ENCODE measurements at regions not wholly inside any gene's neighbourhood (a gene's known extent, or its start where the extent isn't known, plus 50 kb on each side); places are given as distances from the start of the nearest gene placed in this dataset.

DNA sequence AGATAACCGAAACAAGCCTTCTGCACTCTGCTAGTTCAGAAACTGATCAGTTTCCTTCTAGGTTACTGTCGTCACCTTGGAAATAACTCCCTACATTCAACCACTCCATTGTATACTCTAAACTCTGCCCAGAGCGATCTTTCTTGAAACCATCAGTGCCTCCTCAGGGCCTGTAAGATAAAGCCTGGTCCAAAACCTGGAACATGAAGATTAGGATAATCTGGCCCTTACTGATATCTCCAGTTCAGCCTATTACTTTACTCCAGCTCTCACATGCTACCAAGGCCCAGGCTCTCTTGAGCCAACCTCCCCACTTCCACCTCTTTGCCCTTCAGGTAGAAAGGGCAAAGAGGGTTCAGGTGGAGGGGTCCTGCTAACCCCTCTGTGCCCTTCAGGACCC is 125.3 kb upstream of the RXFP2 start:
- H3K56ac ChIP-seq (replicated peaks; ENCODE audit: insufficient read length, low read depth, low read length): no peak overlapping the region
- no peak overlapping the region for H3K23ac ChIP-seq (ENCODE audit: insufficient read length)
- no peak for DNase-seq (ENCODE audit: low read depth in 1 of 2, low spot score in 2 of 2)
- no peak overlapping the region for H2BK120ac ChIP-seq (replicated peaks; ENCODE audit: low read depth, low read length)
- peaks cover 0 to under 1% of the 10 kb centered on the region in 2 experiments; a peak in 1 of 4 replicates for H3K9me3 ChIP-seq (ENCODE audit: insufficient read depth in 2 of 2, low read depth in 1 of 2, low read length in 1 of 2)
- no peaks in the 10 kb centered on the region for H3K79me2 ChIP-seq (ENCODE audit: control insufficient read depth in 1 of 2, insufficient read depth in 2 of 2, low read length in 2 of 2)
- no peak overlapping the region for H2AK5ac ChIP-seq (ENCODE audit: low read depth, low read length)
- H4K91ac ChIP-seq (replicated peaks; ENCODE audit: insufficient read length, low read length): no peak overlapping the region
- CTCF ChIA-PET (ENCODE audit: partially characterized antibody): interaction anchor here (1.0 kb wide), 1 partner anchor 19 kb away, joined by 3 read pairs; no protein-coding TSS in a partner anchor
- H3K4ac ChIP-seq (replicated peaks; ENCODE audit: insufficient read length, low read depth, low read length): no peak overlapping the region
- no peak overlapping the region for H3K18ac ChIP-seq (ENCODE audit: extremely low read depth, low read length)
- H4K8ac ChIP-seq (ENCODE audit: extremely low read depth, insufficient read depth, low read length): no peak overlapping the region
- no peak overlapping the region for H3K27ac ChIP-seq (ENCODE audit: low read depth, low read length)
- no peak overlapping the region for H2BK5ac ChIP-seq (ENCODE audit: low read depth, low read length)
- no peak overlapping the region for H3K14ac ChIP-seq (ENCODE audit: insufficient read length)
- no peak overlapping the region for H3K9ac ChIP-seq (replicated peaks in 1 of 4; ENCODE audit: extremely low read depth in 1 of 4, low read depth in 3 of 4, low read length in 3 of 4)
- H3K36me3 ChIP-seq (ENCODE audit: control insufficient read depth in 2 of 4, insufficient read depth in 4 of 4, low read length in 3 of 4): no peaks in the 10 kb centered on the region
- POLR2A ChIA-PET (ENCODE audit: partially characterized antibody): no interaction called here
- H4K5ac ChIP-seq (ENCODE audit: insufficient read length, low read depth, low read length): no peak overlapping the region
- H3K79me1 ChIP-seq (ENCODE audit: low read depth, low read length): no peaks in the 10 kb centered on the region
- no peak overlapping the region for H3K4me2 ChIP-seq (ENCODE audit: insufficient read depth in 1 of 2, low read depth in 2 of 2, low read length in 2 of 2)
- no peak overlapping the region for H3K4me3 ChIP-seq (ENCODE audit: extremely low read depth in 1 of 4, insufficient read depth in 2 of 4, low read depth in 3 of 4, low read length in 4 of 4)
- H3K4me1 ChIP-seq (replicated peaks in 1 of 4; ENCODE audit: control insufficient read depth in 3 of 4, insufficient read depth in 4 of 4, low read length in 3 of 4): no peaks in the 10 kb centered on the region
- H3K27me3 ChIP-seq (replicated peaks in 1 of 4; ENCODE audit: control insufficient read depth in 3 of 4, extremely low read depth in 1 of 4, insufficient read depth in 3 of 4, low read length in 3 of 4): no peaks in the 10 kb centered on the region
- H2BK20ac ChIP-seq (ENCODE audit: low read length): no peak overlapping the region
- H2BK15ac ChIP-seq (ENCODE audit: low read length): no peak overlapping the region
- no peak for FAIRE-seq
- H2BK12ac ChIP-seq (ENCODE audit: low read depth, low read length): no peak overlapping the region
- no peaks in the 10 kb centered on the region for H4K20me1 ChIP-seq (replicated peaks in 1 of 2; ENCODE audit: control insufficient read depth in 1 of 2, insufficient read depth in 2 of 2, low read length in 2 of 2)
- 95% methylated on average over 3 of the region's 3 CpGs; no CpG with 5 or more reads in 1 of the 2 experiments for WGBS, 2 experiments (ENCODE audit: extremely low coverage in 1 of 2, insufficient coverage in 1 of 2, insufficient read length in 1 of 2, insufficient replicate concordance in 2 of 2, low coverage in 1 of 2, low lambda C conversion rate in 2 of 2, missing lambda C conversion rate in 1 of 2)
- H2AFZ ChIP-seq (ENCODE audit: low read length): no peak overlapping the region
- H3K23me2 ChIP-seq (ENCODE audit: low read depth, low read length): no peaks in the 10 kb centered on the region
- no peak for TF ChIP-seq BACH1 (IDR thresholded peaks at IDR 0.05; ENCODE audit: low read length)
- no peak for TF ChIP-seq POU5F1 (IDR thresholded peaks at IDR 0.05; ENCODE audit: low read depth, low read length)
- TF ChIP-seq MAFK (IDR thresholded peaks at IDR 0.05; ENCODE audit: low read depth, low read length): no peak
